ENCODE measurements at regions not wholly inside any gene's neighbourhood (a gene's known extent, or its start where the extent isn't known, plus 50 kb on each side); places are given as distances from the start of the nearest gene placed in this dataset.
"Not testable (repeated sequence)": the region's sequence is repeated elsewhere in the genome, so short reads cannot be mapped to it uniquely, and the experiment has no call there.

DNA sequence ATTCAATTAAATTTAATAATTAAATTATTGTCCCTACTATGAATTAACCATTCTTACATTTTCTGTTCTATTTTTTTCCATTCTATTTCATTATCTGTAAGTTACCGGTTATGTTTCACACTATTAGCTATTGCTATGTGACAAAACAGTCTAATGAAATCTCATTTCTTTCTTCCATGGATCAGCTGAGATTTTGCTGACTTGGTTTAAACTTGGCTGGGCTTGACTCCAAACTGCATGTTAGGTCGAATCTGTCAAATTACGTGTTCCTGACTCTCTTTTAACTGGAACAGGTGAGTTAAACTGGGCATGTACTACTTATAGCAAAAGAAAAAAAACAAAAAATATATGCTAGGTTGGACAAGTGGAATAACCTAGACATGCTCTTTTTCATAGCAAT, 1464.4 kb downstream of the OLFM4 start:
- DNase-seq (ENCODE audit: low read depth, low spot score) = no peak
- no peaks in the 10 kb centered on the region for H3K9me3 ChIP-seq (ENCODE audit: low read depth, low read length)
- no peak overlapping the region for H3K9ac ChIP-seq (ENCODE audit: insufficient read length)
- no peak overlapping the region for H3K27ac ChIP-seq
- no peaks in the 10 kb centered on the region for H3K36me3 ChIP-seq (ENCODE audit: insufficient read depth, low read length)
- TF ChIP-seq EZH2 (IDR thresholded peaks at IDR 0.05) = no peak
- TF ChIP-seq FOXP2 (optimal IDR thresholded peaks at IDR 0.05; ENCODE audit: control extremely low read depth, extremely low read length, insufficient read depth) = no peak
- TF ChIP-seq POLR2AphosphoS5 (IDR thresholded peaks at IDR 0.05; ENCODE audit: borderline replicate concordance, low read depth, low read length) = no peak
- no peak overlapping the region for H3K4me3 ChIP-seq

DNA sequence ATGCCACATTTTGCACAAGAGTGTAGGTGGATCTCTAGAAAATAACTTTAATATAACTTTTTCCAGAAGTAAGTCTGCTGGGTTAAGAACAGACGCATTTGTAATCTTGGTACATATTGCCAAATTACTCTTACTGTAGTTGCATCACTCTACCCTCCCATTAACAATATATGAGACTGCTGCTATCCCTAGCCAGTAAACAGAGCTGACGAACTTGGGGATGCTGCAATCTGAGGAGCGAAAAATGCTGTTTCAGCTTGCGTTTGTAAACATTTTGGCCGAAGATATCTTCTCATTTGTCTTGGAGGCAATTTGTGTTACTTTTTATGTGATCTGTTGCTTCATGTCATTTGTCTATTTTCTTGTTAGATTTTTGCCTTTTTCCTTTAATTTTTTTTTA, 1482.8 kb downstream of the OLFM4 start:
- Histone ChIP-seq H3K9me3 (ENCODE audit: low read depth, low read length) (no peaks in the 10 kb centered on the region), H3K36me3 (ENCODE audit: insufficient read depth, low read length) (no peaks in the 10 kb centered on the region), H3K4me3 (no peak overlapping the region), H3K27ac (no peak overlapping the region), H3K9ac (ENCODE audit: insufficient read length) (no peak overlapping the region)
- no peak for DNase-seq (ENCODE audit: low read depth, low spot score)
- TF ChIP-seq POLR2AphosphoS5 (IDR thresholded peaks at IDR 0.05; ENCODE audit: borderline replicate concordance, low read depth, low read length) (no peak), EZH2 (IDR thresholded peaks at IDR 0.05) (no peak), FOXP2 (optimal IDR thresholded peaks at IDR 0.05; ENCODE audit: control extremely low read depth, extremely low read length, insufficient read depth) (no peak)

DNA sequence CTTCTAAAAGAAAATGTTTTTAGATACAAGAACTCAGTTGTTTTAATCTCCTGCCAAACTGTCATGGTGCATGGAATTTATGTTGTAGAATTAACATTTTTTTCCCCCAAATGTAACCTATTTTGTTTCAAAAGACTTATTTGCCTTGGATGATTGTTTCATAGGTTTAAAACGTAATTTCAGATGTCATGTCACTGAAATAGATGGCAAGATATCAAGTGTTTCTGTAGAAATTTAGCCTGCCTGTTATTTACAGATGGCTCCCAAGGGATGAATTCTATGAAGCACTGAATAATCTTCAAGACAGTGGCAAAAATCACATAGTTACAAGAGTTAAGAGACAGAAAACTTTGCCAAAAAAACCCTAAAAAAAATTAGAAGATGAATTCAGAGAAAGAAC, 1484.6 kb downstream of the OLFM4 start:
- H3K4me3 ChIP-seq = no peak overlapping the region
- no peak overlapping the region for H3K27ac ChIP-seq
- no peak for DNase-seq (ENCODE audit: low read depth, low spot score)
- no peaks in the 10 kb centered on the region for H3K36me3 ChIP-seq (ENCODE audit: insufficient read depth, low read length)
- no peaks in the 10 kb centered on the region for H3K9me3 ChIP-seq (ENCODE audit: low read depth, low read length)
- TF ChIP-seq EZH2 (IDR thresholded peaks at IDR 0.05) (no peak), FOXP2 (optimal IDR thresholded peaks at IDR 0.05; ENCODE audit: control extremely low read depth, extremely low read length, insufficient read depth) (no peak)
- no peak overlapping the region for H3K9ac ChIP-seq (ENCODE audit: insufficient read length)

DNA sequence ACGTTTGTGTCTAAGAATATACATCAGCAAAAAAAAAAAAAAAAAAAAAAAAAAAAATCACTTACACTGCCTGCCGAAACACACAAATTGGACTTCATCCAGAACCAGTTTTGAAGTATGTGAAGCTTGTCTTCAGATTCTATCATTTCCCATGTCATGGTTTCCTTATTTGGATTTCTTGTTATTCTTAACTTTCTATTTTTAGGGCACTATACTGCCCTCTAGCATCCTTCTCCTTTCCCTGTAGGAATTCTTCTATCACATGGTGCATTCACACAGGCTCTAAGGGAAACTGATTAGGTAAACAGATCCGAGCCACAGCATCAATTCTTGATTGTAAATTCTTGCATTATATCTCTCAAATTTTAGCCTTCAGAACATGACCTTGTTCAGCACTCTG, 1507.5 kb downstream of the OLFM4 start:
- H3K9ac ChIP-seq (ENCODE audit: insufficient read length) = no peak overlapping the region
- no peaks in the 10 kb centered on the region for H3K36me3 ChIP-seq (ENCODE audit: insufficient read depth, low read length)
- no peak overlapping the region for H3K27ac ChIP-seq
- H3K4me3 ChIP-seq = no peak overlapping the region
- no peak for DNase-seq (ENCODE audit: low read depth, low spot score)
- no peaks in the 10 kb centered on the region for H3K9me3 ChIP-seq (ENCODE audit: low read depth, low read length)
- TF ChIP-seq EZH2 (IDR thresholded peaks at IDR 0.05) = no peak
- no peak for TF ChIP-seq POLR2AphosphoS5 (IDR thresholded peaks at IDR 0.05; ENCODE audit: borderline replicate concordance, low read depth, low read length)
- no peak for TF ChIP-seq FOXP2 (optimal IDR thresholded peaks at IDR 0.05; ENCODE audit: control extremely low read depth, extremely low read length, insufficient read depth)

DNA sequence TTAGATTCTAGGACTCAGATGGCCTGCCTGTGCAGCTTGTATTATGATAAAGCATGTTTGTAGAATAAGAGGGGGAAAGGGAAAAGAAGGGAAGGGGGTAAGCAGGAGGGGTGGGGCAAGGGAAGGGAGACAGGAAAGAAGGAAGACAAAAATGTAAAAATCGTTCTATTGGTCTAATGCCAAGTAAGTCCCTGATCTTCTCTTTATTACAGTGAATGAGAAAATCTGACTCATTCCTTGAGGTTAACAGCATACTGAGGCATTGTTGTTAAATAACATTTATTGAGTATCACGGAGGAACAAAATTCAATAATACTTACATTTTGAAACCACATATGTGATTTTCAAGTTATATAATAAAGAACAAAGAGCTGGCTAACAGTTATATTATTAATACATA, 1534.7 kb downstream of the OLFM4 start:
- DNase-seq (ENCODE audit: low read depth, low spot score) = no peak
- Histone ChIP-seq H3K36me3 (ENCODE audit: insufficient read depth, low read length) (no peaks in the 10 kb centered on the region), H3K27ac (peak overlapping the region; percentile 13; the same call in 1 of the 2 replicates), H3K9ac (ENCODE audit: insufficient read length) (no peak overlapping the region), H3K9me3 (ENCODE audit: low read depth, low read length) (no peaks in the 10 kb centered on the region), H3K4me3 (no peak overlapping the region)
- TF ChIP-seq POLR2AphosphoS5 (IDR thresholded peaks at IDR 0.05; ENCODE audit: borderline replicate concordance, low read depth, low read length) = no peak
- no peak for TF ChIP-seq FOXP2 (optimal IDR thresholded peaks at IDR 0.05; ENCODE audit: control extremely low read depth, extremely low read length, insufficient read depth)
- no peak for TF ChIP-seq EZH2 (IDR thresholded peaks at IDR 0.05)

DNA sequence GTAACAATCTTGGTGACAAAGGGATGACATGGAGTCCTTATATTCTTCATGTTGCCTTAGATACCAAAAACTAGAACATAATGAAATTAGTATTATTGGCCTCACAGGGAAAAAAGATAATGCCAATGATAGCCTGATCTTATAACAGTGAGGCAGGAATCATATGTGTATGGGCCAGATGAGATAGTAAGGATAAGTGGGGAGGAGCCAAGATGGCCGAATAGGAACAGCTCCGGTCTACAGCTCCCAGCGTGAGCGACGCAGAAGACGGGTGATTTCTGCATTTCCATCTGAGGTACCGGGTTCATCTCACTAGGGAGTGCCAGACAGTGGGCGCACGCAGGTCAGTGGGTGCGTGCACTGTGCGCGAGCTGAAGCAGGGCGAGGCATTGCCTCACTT, 1543.4 kb downstream of the OLFM4 start:
- H3K36me3 ChIP-seq (ENCODE audit: insufficient read depth, low read length); H3K9ac ChIP-seq (ENCODE audit: insufficient read length); H3K27ac ChIP-seq; DNase-seq (ENCODE audit: low read depth, low spot score); H3K9me3 ChIP-seq (ENCODE audit: low read depth, low read length); H3K4me3 ChIP-seq: not testable (repeated sequence)

DNA sequence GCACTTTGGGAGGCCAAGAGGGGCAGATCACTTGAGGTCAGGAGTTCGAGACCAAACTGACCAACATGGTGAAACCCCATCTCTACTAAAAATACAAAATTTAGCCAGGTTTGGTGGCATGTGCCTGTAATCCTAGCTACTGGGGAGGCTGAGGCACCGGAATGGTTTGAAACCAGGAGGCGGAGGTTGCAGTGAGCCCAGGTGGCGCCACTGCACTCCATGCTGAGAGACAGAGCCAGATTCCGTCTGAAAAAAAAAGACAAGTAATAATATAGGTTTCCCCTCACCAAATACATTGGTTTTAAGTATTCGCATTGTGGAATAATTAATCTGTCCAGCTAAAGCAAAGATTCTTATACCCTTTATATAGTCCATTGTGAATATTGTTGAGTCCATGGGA, 1544.6 kb downstream of the OLFM4 start:
- no peaks in the 10 kb centered on the region for H3K9me3 ChIP-seq (ENCODE audit: low read depth, low read length)
- DNase-seq (ENCODE audit: low read depth, low spot score) = no peak
- TF ChIP-seq FOXP2 (optimal IDR thresholded peaks at IDR 0.05; ENCODE audit: control extremely low read depth, extremely low read length, insufficient read depth) (no peak), POLR2AphosphoS5 (IDR thresholded peaks at IDR 0.05; ENCODE audit: borderline replicate concordance, low read depth, low read length) (no peak), EZH2 (IDR thresholded peaks at IDR 0.05) (no peak)
- no peaks in the 10 kb centered on the region for H3K36me3 ChIP-seq (ENCODE audit: insufficient read depth, low read length)
- H3K4me3 ChIP-seq = no peak overlapping the region
- no peak overlapping the region for H3K27ac ChIP-seq
- no peak overlapping the region for H3K9ac ChIP-seq (ENCODE audit: insufficient read length)

DNA sequence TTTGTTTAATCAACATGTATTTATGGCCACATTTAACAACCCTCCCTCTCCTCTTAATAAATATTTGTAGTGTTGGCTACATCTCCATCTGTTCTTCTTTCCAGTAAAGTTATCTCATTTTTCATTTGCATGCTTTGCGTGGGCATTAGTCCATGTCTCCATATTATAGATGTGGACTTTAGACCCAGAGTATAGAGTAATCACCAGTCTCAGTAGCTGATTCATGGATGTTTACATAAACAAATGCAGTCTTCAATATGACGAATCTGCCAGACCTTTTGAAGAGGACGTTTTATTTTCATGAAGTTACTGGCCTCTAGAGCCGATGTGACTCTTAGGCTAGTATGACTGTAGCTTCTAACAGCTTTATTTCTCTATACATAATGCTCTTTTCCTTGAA, 1546.2 kb downstream of the OLFM4 start:
- H3K9me3 ChIP-seq (ENCODE audit: low read depth, low read length) = no peaks in the 10 kb centered on the region
- DNase-seq (ENCODE audit: low read depth, low spot score) = no peak
- H3K27ac ChIP-seq = no peak overlapping the region
- TF ChIP-seq POLR2AphosphoS5 (IDR thresholded peaks at IDR 0.05; ENCODE audit: borderline replicate concordance, low read depth, low read length) (no peak), FOXP2 (optimal IDR thresholded peaks at IDR 0.05; ENCODE audit: control extremely low read depth, extremely low read length, insufficient read depth) (no peak), EZH2 (IDR thresholded peaks at IDR 0.05) (no peak)
- no peak overlapping the region for H3K4me3 ChIP-seq
- H3K36me3 ChIP-seq (ENCODE audit: insufficient read depth, low read length) = no peaks in the 10 kb centered on the region
- no peak overlapping the region for H3K9ac ChIP-seq (ENCODE audit: insufficient read length)

DNA sequence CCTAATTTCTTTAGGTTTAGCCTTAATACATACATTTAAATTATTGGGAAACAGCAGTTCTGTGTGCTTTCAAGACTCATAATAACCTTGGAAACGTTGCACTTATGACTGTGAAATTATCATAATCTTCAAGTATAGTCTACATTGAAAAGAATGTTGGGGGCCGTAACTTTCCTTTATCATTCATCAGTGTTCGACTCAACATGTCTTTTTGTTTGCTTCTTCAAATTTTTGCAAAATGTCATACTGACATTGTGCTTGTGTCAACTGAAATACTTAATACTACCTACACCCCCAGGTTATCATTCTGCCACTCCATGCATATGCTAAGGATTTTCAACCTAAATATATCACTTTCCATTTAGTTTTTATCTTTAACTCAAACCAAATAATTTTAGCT, 1562.9 kb downstream of the OLFM4 start:
- Histone ChIP-seq H3K27ac (no peak overlapping the region), H3K9ac (ENCODE audit: insufficient read length) (no peak overlapping the region), H3K36me3 (ENCODE audit: insufficient read depth, low read length) (no peaks in the 10 kb centered on the region), H3K9me3 (ENCODE audit: low read depth, low read length) (no peaks in the 10 kb centered on the region), H3K4me3 (no peak overlapping the region)
- TF ChIP-seq EZH2 (IDR thresholded peaks at IDR 0.05) (no peak), POLR2AphosphoS5 (IDR thresholded peaks at IDR 0.05; ENCODE audit: borderline replicate concordance, low read depth, low read length) (no peak), FOXP2 (optimal IDR thresholded peaks at IDR 0.05; ENCODE audit: control extremely low read depth, extremely low read length, insufficient read depth) (no peak)
- DNase-seq (ENCODE audit: low read depth, low spot score) = no peak
